Left lung (tissue), 4 donors: ENCODE measurements at regions not wholly inside any gene's neighbourhood (a gene's known extent, or its start where the extent isn't known, plus 50 kb on each side); places are given as distances from the start of the nearest gene placed in this dataset.

ENCODE experiments used
- ATAC-seq: fragments of 200-7000 bp; cut with Tn5 transposase; one replicate; pipeline ENCODE4 v1.9.1; 2020; ENCODE audit warnings: moderate library complexity
- DNase-seq, 4 donors: peaks; one replicate each; pipeline ENCODE4 v3.0.0-alpha.2; 2013 to 2020
- H3K27ac ChIP-seq, 2 donors: fragments of 200-600 bp; sonication (generic) in 1 of 2; one replicate each; pipeline versions ENCODE4 v1.5.0 to v1.8.0; 2020 to 2021
- H3K27me3 ChIP-seq, 2 donors: fragments of 200-600 bp; sonication (generic) in 1 of 2; one replicate each; pipeline versions ENCODE4 v1.5.0 to v1.8.0; 2020 to 2021
- H3K36me3 ChIP-seq, 2 donors: fragments of 200-600 bp; sonication (generic) in 1 of 2; one replicate each; pipeline versions ENCODE4 v1.5.0 to v1.8.0; 2020 to 2021
- H3K4me1 ChIP-seq, 2 donors: fragments of 200-600 bp; one replicate each; pipeline ENCODE4 v1.8.0; 2021
- H3K4me3 ChIP-seq, 2 donors: fragments of 200-600 bp; sonication (generic) in 1 of 2; one replicate each; pipeline versions ENCODE4 v1.5.0 to v1.8.0; 2020 to 2021; ENCODE audit warnings: mild to moderate bottlenecking in 1 of 2
- H3K9me3 ChIP-seq, 2 donors: fragments of 200-600 bp; sonication (generic) in 1 of 2; one replicate each; pipeline versions ENCODE4 v1.5.0 to v1.8.0; 2020 to 2021
- CTCF ChIP-seq, 2 donors: fragments of 200-600 bp; sonication (generic) in 1 of 2; IDR thresholded peaks; one replicate each; pipeline versions ENCODE4 v1.5.0 to v1.8.0; 2021; ENCODE audit warnings: antibody characterized with exemption in 2 of 2
- intact Hi-C, 2 donors: fragments of 100-400 bp; cut with DNase I; formaldehyde crosslinking; loops; one replicate each; pipeline versions ENCODE4 v1.11.2 to v1.14.2; 2022
- donor health status: DM: no; HTN: yes; CAD: no.
- donor health status: DM: no; HTN: no; CAD: no.

- H3K27ac ChIP-seq, result no peak overlapping the region
- H3K9me3 ChIP-seq, result no peaks in the 10 kb centered on the region
- no peak for TF ChIP-seq CTCF (IDR thresholded peaks at IDR 0.05)
- H3K4me1 ChIP-seq, result no peaks in the 10 kb centered on the region
- ATAC-seq (no peak), DNase-seq (peak in 1 of 4 donors; percentile 61)
- no peak overlapping the region for H3K4me3 ChIP-seq
- H3K27me3 ChIP-seq, result no peaks in the 10 kb centered on the region
- intact Hi-C loops, result no loop called here
- H3K36me3 ChIP-seq, result no peaks in the 10 kb centered on the region
Observed at GRCh38 chr10:125355657-125356056, 195.3 kb upstream of the CTBP2 start.

GRCh38 chr10:125350519-125350918 lies 190.2 kb upstream of the CTBP2 start:
- intact Hi-C loops, result no loop called here
- Histone ChIP-seq H3K9me3 (no peaks in the 10 kb centered on the region), H3K27me3 (no peaks in the 10 kb centered on the region), H3K27ac (no peak overlapping the region), H3K4me1 (no peaks in the 10 kb centered on the region), H3K4me3 (no peak overlapping the region), H3K36me3 (no peaks in the 10 kb centered on the region)
- DNase-seq, result no peak
- ATAC-seq, result no peak
- TF ChIP-seq CTCF (IDR thresholded peaks at IDR 0.05), result no peak

- no peak for DNase-seq
- Histone ChIP-seq H3K27me3 (no peaks in the 10 kb centered on the region), H3K4me1 (no peaks in the 10 kb centered on the region), H3K27ac (no peak overlapping the region), H3K9me3 (no peaks in the 10 kb centered on the region), H3K4me3 (no peak overlapping the region), H3K36me3 (no peaks in the 10 kb centered on the region)
- intact Hi-C loops, result no loop called here
- no peak for ATAC-seq
- TF ChIP-seq CTCF (IDR thresholded peaks at IDR 0.05), result no peak
Observed at GRCh38 chr10:125348536-125348935, 188.2 kb upstream of the CTBP2 start.

- no peak for TF ChIP-seq CTCF (IDR thresholded peaks at IDR 0.05)
Observed at GRCh38 chr10:125344573-125345171, 184.3 kb upstream of the CTBP2 start.

GRCh38 chr10:125343983-125344382 lies 183.6 kb upstream of the CTBP2 start:
- intact Hi-C loops, result no loop called here
- H3K9me3 ChIP-seq, result no peaks in the 10 kb centered on the region
- no peak overlapping the region for H3K27ac ChIP-seq
- no peak for DNase-seq
- no peak for ATAC-seq
- no peaks in the 10 kb centered on the region for H3K27me3 ChIP-seq
- no peak for TF ChIP-seq CTCF (IDR thresholded peaks at IDR 0.05)
- no peaks in the 10 kb centered on the region for H3K36me3 ChIP-seq
- no peaks in the 10 kb centered on the region for H3K4me1 ChIP-seq
- no peak overlapping the region for H3K4me3 ChIP-seq

More at GRCh38 chr10:125344573-125345171, 184.3 kb upstream of the CTBP2 start:
- H3K4me1 ChIP-seq, result no peaks in the 10 kb centered on the region
- intact Hi-C loops, result no loop called here
- ATAC-seq (peak; percentile 91), DNase-seq (peak; percentile 15 to 70 (median 44))
- no peak overlapping the region for H3K4me3 ChIP-seq
- H3K9me3 ChIP-seq, result no peaks in the 10 kb centered on the region
- H3K36me3 ChIP-seq, result no peaks in the 10 kb centered on the region
- H3K27me3 ChIP-seq, result no peaks in the 10 kb centered on the region
- no peak overlapping the region for H3K27ac ChIP-seq
